CD4-positive, alpha-beta T cell (primary cell): ENCODE measurements at regions not wholly inside any gene's neighbourhood (a gene's known extent, or its start where the extent isn't known, plus 50 kb on each side); places are given as distances from the start of the nearest gene placed in this dataset.

Experiments used
- ATAC-seq: fragments of 200-7000 bp; cut with Tn5 transposase; one replicate; pipeline ENCODE4 v1.10.0; 2022; ENCODE audit warnings: mild to moderate bottlenecking; ENCODE audit not compliant: poor library complexity
- CTCF ChIA-PET: fragments of 350-600 bp; sonication (Branson Sonifier 250); formaldehyde crosslinking; loops from one replicate; lab custom pipeline; 2021; ENCODE audit warnings: antibody characterized with exemption, inconsistent platforms; lab: Charles Lee
- POLR2A ChIA-PET: fragments of 350-600 bp; sonication (Branson Sonifier 250); formaldehyde crosslinking; loops from one replicate; lab custom pipeline; 2021; ENCODE audit warnings: antibody characterized with exemption, inconsistent platforms; lab: Charles Lee
- DNase-seq, 14 experiments: peaks; one replicate each; pipeline ENCODE4 v3.0.0-alpha.2; 2013 to 2020; ENCODE audit warnings: mixed read lengths in 2 of 14
- H3K27ac ChIP-seq, 2 donors: one replicate each; pipeline versions ENCODE4 v1.5.1 to v1.7.0; 2013; ENCODE audit warnings: low read length in 2 of 2, low read depth in 1 of 2, mild to moderate bottlenecking in 1 of 2
- H3K27me3 ChIP-seq, 2 experiments: 1 replicate in 1 of 2; 2 replicates in 1 of 2; pipeline versions ENCODE4 v1.6.1 to v1.7.0; 2013; ENCODE audit warnings: low read length in 2 of 2, control low read depth in 1 of 2, mild to moderate bottlenecking in 1 of 2, moderate library complexity in 1 of 2; ENCODE audit not compliant: insufficient read depth in 2 of 2, control insufficient read depth in 1 of 2
- H3K36me3 ChIP-seq: one replicate; pipeline ENCODE4 v1.6.1; 2013; ENCODE audit warnings: low read length, control low read depth; ENCODE audit not compliant: insufficient read depth
- H3K4me1 ChIP-seq: one replicate; pipeline ENCODE4 v1.6.1; 2013; ENCODE audit warnings: low read length, control low read depth; ENCODE audit not compliant: insufficient read depth
- H3K4me3 ChIP-seq: one replicate; pipeline ENCODE4 v1.5.1; 2013; ENCODE audit warnings: mild to moderate bottlenecking, low read length, moderate library complexity
- H3K9me3 ChIP-seq, 2 experiments: 1 replicate in 1 of 2; 2 replicates in 1 of 2; pipeline versions ENCODE4 v1.6.1 to v1.7.0; 2013; ENCODE audit warnings: low read length in 2 of 2, mild to moderate bottlenecking in 2 of 2, control low read depth in 1 of 2, moderate library complexity in 1 of 2; ENCODE audit not compliant: control insufficient read depth in 1 of 2, insufficient read depth in 1 of 2
- H3K27ac Mint-ChIP-seq: one replicate; pipeline ENCODE4 v1.8.0; 2020; ENCODE audit warnings: mixed read lengths
- H3K27me3 Mint-ChIP-seq: one replicate; pipeline ENCODE4 v1.8.0; 2021; ENCODE audit warnings: mixed read lengths
- H3K36me3 Mint-ChIP-seq: one replicate; pipeline ENCODE4 v1.8.0; 2021; ENCODE audit warnings: low read depth, mixed read lengths
- H3K4me1 Mint-ChIP-seq: one replicate; pipeline ENCODE4 v1.8.0; 2021; ENCODE audit warnings: low read depth, mixed read lengths
- H3K4me3 Mint-ChIP-seq: one replicate; pipeline ENCODE4 v1.8.0; 2020; ENCODE audit warnings: mild to moderate bottlenecking, mixed read lengths
- H3K9me3 Mint-ChIP-seq: one replicate; pipeline ENCODE4 v1.8.0; 2020; ENCODE audit warnings: mixed read lengths
- intact Hi-C, 2 experiments: fragments of 100-400 bp; cut with DNase I in 1 of 2; cut with micrococcal nuclease in 1 of 2; formaldehyde crosslinking; loops; one replicate each; pipeline versions ENCODE4 v1.15.1 to v1.9.0; 2023 to 2025; cut with DNase I, micrococcal nuclease
- TF ChIP-seq, protein P1 (sequence below): fragments of 200-600 bp; IDR thresholded peaks from one replicate; pipeline ENCODE4 v1.8.0; 2022; ENCODE audit warnings: antibody characterized with exemption, mild to moderate bottlenecking

GRCh38 chr3:190780524-190780923 is 82.0 kb downstream of the GMNC start:
- DNase-seq (no peak), ATAC-seq (no peak)
- Histone ChIP-seq H3K4me3 (no peak overlapping the region), H3K27ac (no peak overlapping the region), H3K27me3 (no peaks in the 10 kb centered on the region), H3K9me3 (no peaks in the 10 kb centered on the region), H3K4me1 (no peaks in the 10 kb centered on the region), H3K36me3 (no peaks in the 10 kb centered on the region)
- POLR2A ChIA-PET = no interaction called here
- H3K27me3 Mint-ChIP-seq = no peaks in the 10 kb centered on the region
- TF ChIP-seq, protein P1, sequence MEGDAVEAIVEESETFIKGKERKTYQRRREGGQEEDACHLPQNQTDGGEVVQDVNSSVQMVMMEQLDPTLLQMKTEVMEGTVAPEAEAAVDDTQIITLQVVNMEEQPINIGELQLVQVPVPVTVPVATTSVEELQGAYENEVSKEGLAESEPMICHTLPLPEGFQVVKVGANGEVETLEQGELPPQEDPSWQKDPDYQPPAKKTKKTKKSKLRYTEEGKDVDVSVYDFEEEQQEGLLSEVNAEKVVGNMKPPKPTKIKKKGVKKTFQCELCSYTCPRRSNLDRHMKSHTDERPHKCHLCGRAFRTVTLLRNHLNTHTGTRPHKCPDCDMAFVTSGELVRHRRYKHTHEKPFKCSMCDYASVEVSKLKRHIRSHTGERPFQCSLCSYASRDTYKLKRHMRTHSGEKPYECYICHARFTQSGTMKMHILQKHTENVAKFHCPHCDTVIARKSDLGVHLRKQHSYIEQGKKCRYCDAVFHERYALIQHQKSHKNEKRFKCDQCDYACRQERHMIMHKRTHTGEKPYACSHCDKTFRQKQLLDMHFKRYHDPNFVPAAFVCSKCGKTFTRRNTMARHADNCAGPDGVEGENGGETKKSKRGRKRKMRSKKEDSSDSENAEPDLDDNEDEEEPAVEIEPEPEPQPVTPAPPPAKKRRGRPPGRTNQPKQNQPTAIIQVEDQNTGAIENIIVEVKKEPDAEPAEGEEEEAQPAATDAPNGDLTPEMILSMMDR = no peak
- H3K4me3 Mint-ChIP-seq = no peak overlapping the region
- H3K9me3 Mint-ChIP-seq = no peaks in the 10 kb centered on the region
- CTCF ChIA-PET = no interaction called here
- no peaks in the 10 kb centered on the region for H3K4me1 Mint-ChIP-seq
- intact Hi-C loops = no loop called here
- no peak overlapping the region for H3K27ac Mint-ChIP-seq
- H3K36me3 Mint-ChIP-seq = no peaks in the 10 kb centered on the region

- no peak overlapping the region for H3K27ac Mint-ChIP-seq
- intact Hi-C loops = no loop called here
These were observed 87.9 kb downstream of the GMNC start for GRCh38 chr3:190774633-190775032.

DNA sequence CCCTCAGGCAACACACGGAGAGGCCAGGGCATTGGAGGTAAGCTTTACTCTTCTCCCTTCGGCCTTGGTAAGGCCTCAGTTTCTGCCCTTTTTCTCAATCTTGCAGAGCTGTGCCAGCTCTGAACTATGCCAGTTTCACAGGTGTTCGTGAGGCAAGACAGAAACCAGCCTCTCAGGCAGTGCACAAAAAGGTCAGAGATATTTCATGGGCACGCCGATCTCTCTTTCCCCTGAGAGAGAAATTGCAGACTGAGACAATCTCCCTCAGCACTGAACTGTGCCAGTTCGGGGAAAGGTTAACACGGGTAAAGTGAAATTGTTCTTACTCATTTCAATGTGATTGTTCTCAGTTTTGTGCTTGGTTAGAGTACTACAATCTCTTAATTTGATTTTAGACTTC is 88.5 kb downstream of the GMNC start:
- Mint-ChIP-seq H3K4me1 (no peaks in the 10 kb centered on the region), H3K27ac (no peak overlapping the region), H3K9me3 (peaks cover 17% of the 10 kb centered on the region), H3K4me3 (no peak overlapping the region), H3K27me3 (no peaks in the 10 kb centered on the region), H3K36me3 (no peaks in the 10 kb centered on the region)
- POLR2A ChIA-PET = no interaction called here
- Histone ChIP-seq H3K4me1 (no peaks in the 10 kb centered on the region), H3K4me3 (no peak overlapping the region), H3K36me3 (no peaks in the 10 kb centered on the region), H3K27ac (no peak overlapping the region), H3K9me3 (peaks cover 0 to 8% of the 10 kb centered on the region in 2 experiments), H3K27me3 (no peaks in the 10 kb centered on the region)
- CTCF ChIA-PET = interaction anchor here (0.7 kb wide), 1 partner anchor 9 kb away, joined by 3 read pairs; no protein-coding TSS in a partner anchor
- TF ChIP-seq, protein P1 = no peak
- DNase-seq = no peak
- intact Hi-C loops = no loop called here
- no peak for ATAC-seq

More at GRCh38 chr3:190774633-190775032, 87.9 kb downstream of the GMNC start:
- H3K36me3 ChIP-seq = no peaks in the 10 kb centered on the region
- H3K4me1 Mint-ChIP-seq = no peaks in the 10 kb centered on the region
- H3K4me3 ChIP-seq = no peak overlapping the region
- H3K4me1 ChIP-seq = no peaks in the 10 kb centered on the region
- H3K27ac ChIP-seq = no peak overlapping the region
- peaks cover 17% of the 10 kb centered on the region for H3K9me3 Mint-ChIP-seq
- H3K4me3 Mint-ChIP-seq = no peak overlapping the region
- DNase-seq (no peak), ATAC-seq (no peak)
- no peaks in the 10 kb centered on the region for H3K27me3 ChIP-seq
- ChIA-PET POLR2A (no interaction called here), CTCF (no interaction called here)
- no peaks in the 10 kb centered on the region for H3K36me3 Mint-ChIP-seq
- H3K9me3 ChIP-seq = peaks cover 0 to 8% of the 10 kb centered on the region in 2 experiments
- H3K27me3 Mint-ChIP-seq = no peaks in the 10 kb centered on the region
- TF ChIP-seq, protein P1 = no peak
